Stimulated activated CD4-positive, alpha-beta T cell treated with anti-CD3 and anti-CD28 coated beads, Interleukin-12 subunit alpha, Interleukin-12 subunit beta, amount 100 ng/mL, for 24 hours (primary cell): ENCODE measurements at regions not wholly inside any gene's neighbourhood (a gene's known extent, or its start where the extent isn't known, plus 50 kb on each side); places are given as distances from the start of the nearest gene placed in this dataset.

Experiments used
- DNase-seq, 2 experiments: peaks; one replicate each; pipeline ENCODE4 v3.0.0-alpha.2; 2020; ENCODE audit warnings: low read depth in 2 of 2

GRCh38 chr13:74084375-74084935 lies 49.7 kb downstream of the KLF12 start:
- no peak for DNase-seq

GRCh38 chr13:74082741-74083160 lies 51.5 kb downstream of the KLF12 start:
- DNase-seq = no peak

GRCh38 chr13:74080762-74081161 lies 53.4 kb downstream of the KLF12 start:
- no peak for DNase-seq

- no peak for DNase-seq
These were observed 56.4 kb downstream of the KLF12 start for GRCh38 chr13:74077792-74078191.

- DNase-seq = no peak
These were observed 56.8 kb downstream of the KLF12 start for GRCh38 chr13:74077375-74077774.

GRCh38 chr13:74074723-74075122 lies 59.5 kb downstream of the KLF12 start:
- no peak for DNase-seq

- DNase-seq = no peak
These were observed 60.9 kb downstream of the KLF12 start for GRCh38 chr13:74073274-74073673.

- no peak for DNase-seq
These were observed 63.7 kb downstream of the KLF12 start for GRCh38 chr13:74070513-74070912.

- no peak for DNase-seq
These were observed 64.1 kb downstream of the KLF12 start for GRCh38 chr13:74070065-74070464.

GRCh38 chr13:74068471-74068870 lies 65.7 kb downstream of the KLF12 start:
- no peak for DNase-seq

- DNase-seq = no peak
These were observed 66.4 kb downstream of the KLF12 start for GRCh38 chr13:74067818-74068217.

- DNase-seq = no peak
These were observed 67.3 kb downstream of the KLF12 start for GRCh38 chr13:74066937-74067336.

GRCh38 chr13:74064805-74065312 lies 69.3 kb downstream of the KLF12 start:
- no peak for DNase-seq

- DNase-seq = no peak
These were observed 70.6 kb downstream of the KLF12 start for GRCh38 chr13:74063533-74064100.

- no peak for DNase-seq
These were observed 71.3 kb downstream of the KLF12 start for GRCh38 chr13:74062933-74063332.

- no peak for DNase-seq
These were observed 72.1 kb downstream of the KLF12 start for GRCh38 chr13:74061926-74062595.

- DNase-seq = no peak
These were observed 77.2 kb downstream of the KLF12 start for GRCh38 chr13:74056801-74057542.

GRCh38 chr13:74052402-74052928 lies 81.7 kb downstream of the KLF12 start:
- DNase-seq = no peak

- no peak for DNase-seq
These were observed 85.4 kb downstream of the KLF12 start for GRCh38 chr13:74048756-74049155.

- no peak for DNase-seq
These were observed 86.1 kb downstream of the KLF12 start for GRCh38 chr13:74047931-74048600.

GRCh38 chr13:74046431-74046830 lies 87.8 kb downstream of the KLF12 start:
- no peak for DNase-seq

GRCh38 chr13:74045583-74045982 lies 88.6 kb downstream of the KLF12 start:
- no peak for DNase-seq
